SK-N-SH (cell line): ENCODE measurements at regions not wholly inside any gene's neighbourhood (a gene's known extent, or its start where the extent isn't known, plus 50 kb on each side); places are given as distances from the start of the nearest gene placed in this dataset.

ENCODE experiments used
- CTCF ChIA-PET: fragments of 300-600, 350-600 bp; formaldehyde crosslinking; extraction: SDS; loops from one replicate; lab custom pipeline; 2021; lab: Yijun Ruan, JAX
- POLR2A ChIA-PET: fragments of 350-600 bp; sonication (Branson Sonifier 250); formaldehyde crosslinking; extraction: SDS; loops from one replicate; lab custom pipeline; 2020; ENCODE audit warnings: antibody characterized with exemption, inconsistent platforms; lab: Yijun Ruan, JAX
- DNase-seq: peaks from one replicate; pipeline ENCODE4 v3.0.0; 2012
- H2AFZ ChIP-seq: fragments of 200-600 bp; sonication (generic); 2 replicates; pipeline ENCODE4 v1.8.1; 2016; ENCODE audit warnings: antibody characterized with exemption, mild to moderate bottlenecking, low read depth
- H3F3A ChIP-seq: fragments of 200-600 bp; sonication (generic); replicated peaks from 2 replicates; pipeline ENCODE3; 2016; ENCODE audit warnings: antibody characterized with exemption, mild to moderate bottlenecking; ENCODE audit not compliant: insufficient read depth
- H3K27ac ChIP-seq, 2 experiments: fragments of 200-500 bp in 1 of 2; fragments of 200-600 bp in 1 of 2; sonication (Bioruptor generic) in 1 of 2; sonication (generic), shearing (Covaris generic) in 1 of 2; 2 replicates each; pipeline versions ENCODE4 v1.5.1 to v1.6.1; 2014 to 2016; ENCODE audit warnings: low read depth in 2 of 2, inconsistent platforms in 1 of 2, low read length in 1 of 2, mild to moderate bottlenecking in 1 of 2, mixed read lengths in 1 of 2
- H3K27me3 ChIP-seq: fragments of 200-600 bp; sonication (generic), shearing (Covaris generic); 2 replicates; pipeline ENCODE4 v1.6.1; 2016; ENCODE audit warnings: mixed run types; ENCODE audit not compliant: insufficient read depth
- H3K36me3 ChIP-seq, 2 experiments: fragments of 200-500 bp in 1 of 2; fragments of 200-600 bp in 1 of 2; sonication (Bioruptor generic) in 1 of 2; sonication (generic) in 1 of 2; replicated peaks in 1 of 2; 2 replicates each; pipeline versions ENCODE3 to v1.5.1; 2014 to 2016; ENCODE audit warnings: low read length in 1 of 2, mild to moderate bottlenecking in 1 of 2; ENCODE audit not compliant: insufficient read depth in 2 of 2, control insufficient read depth in 1 of 2
- H3K4me1 ChIP-seq, 2 experiments: fragments of 200-500 bp in 1 of 2; fragments of 200-600 bp in 1 of 2; sonication (Bioruptor generic) in 1 of 2; sonication (generic), shearing (Covaris generic) in 1 of 2; 2 replicates each; pipeline versions ENCODE4 v1.5.1 to v1.6.1; 2014 to 2016; ENCODE audit warnings: low read depth in 1 of 2, low read length in 1 of 2, mixed run types in 1 of 2; ENCODE audit not compliant: insufficient read depth in 2 of 2, control insufficient read depth in 1 of 2
- H3K4me2 ChIP-seq: fragments of 200-600 bp; sonication (generic), shearing (Covaris generic); 2 replicates; pipeline ENCODE4 v1.6.1; 2017; ENCODE audit warnings: mixed run types
- H3K4me3 ChIP-seq, 2 experiments: fragments of 200-500 bp in 1 of 2; fragments of 200-600 bp in 1 of 2; sonication (Bioruptor generic) in 1 of 2; sonication (generic), shearing (Covaris generic) in 1 of 2; 2 replicates each; pipeline versions ENCODE4 v1.5.1 to v1.8.1; 2014 to 2016; ENCODE audit warnings: low read depth in 2 of 2, inconsistent platforms in 1 of 2, low read length in 1 of 2, mild to moderate bottlenecking in 1 of 2, mixed read lengths in 1 of 2, moderate library complexity in 1 of 2
- H3K79me2 ChIP-seq: fragments of 200-600 bp; sonication (generic); 2 replicates; pipeline ENCODE4 v1.8.1; 2017; ENCODE audit warnings: mild to moderate bottlenecking; ENCODE audit not compliant: insufficient read depth
- H3K9ac ChIP-seq: fragments of 200-600 bp; sonication (generic); 2 replicates; pipeline ENCODE4 v1.6.1; 2017; ENCODE audit warnings: mixed run types
- H3K9me2 ChIP-seq: fragments of 200-600 bp; sonication (generic); 2 replicates; pipeline ENCODE4 v1.6.1; 2017; ENCODE audit warnings: mixed run types
- H3K9me3 ChIP-seq: fragments of 200-600 bp; sonication (generic); 2 replicates; pipeline ENCODE4 v1.6.1; 2017; ENCODE audit warnings: mixed run types, mild to moderate bottlenecking, moderate library complexity
- H4K20me1 ChIP-seq: fragments of 200-600 bp; sonication (generic); 2 replicates; pipeline ENCODE4 v1.6.1; 2017; ENCODE audit warnings: mild to moderate bottlenecking, mixed run types; ENCODE audit not compliant: insufficient read depth
- CHD2 ChIP-seq: fragments of 150-350 bp; IDR thresholded peaks from 2 replicates; pipeline ENCODE4 v1.6.1; 2018; ENCODE audit warnings: low read length; ENCODE audit not compliant: partially characterized antibody
- CTCF ChIP-seq: fragments of 200-600 bp; sonication (generic); IDR thresholded peaks from 2 replicates; pipeline ENCODE4 v1.6.1; 2017; ENCODE audit warnings: antibody characterized with exemption, mild to moderate bottlenecking, moderate library complexity
- ELF1 ChIP-seq: IDR thresholded peaks from 2 replicates; pipeline ENCODE4 v1.4.0; 2012
- FOXM1 ChIP-seq: IDR thresholded peaks from 2 replicates; pipeline ENCODE4 v1.4.0; 2012; ENCODE audit warnings: low read depth, mild to moderate bottlenecking
- GABPA ChIP-seq: IDR thresholded peaks from 2 replicates; pipeline ENCODE4 v1.4.0; 2012; ENCODE audit warnings: low read depth, mild to moderate bottlenecking
- MEF2A ChIP-seq: IDR thresholded peaks from 2 replicates; pipeline ENCODE4 v1.4.0; 2012; ENCODE audit warnings: low read depth, borderline replicate concordance
- MXI1 ChIP-seq: IDR thresholded peaks from 2 replicates; pipeline ENCODE4 v1.6.1; 2012; ENCODE audit warnings: mild to moderate bottlenecking, low read depth, low read length, improper control_type of control experiment
- NRF1 ChIP-seq: IDR thresholded peaks from 2 replicates; pipeline ENCODE4 v1.6.1; 2012; ENCODE audit warnings: low read depth, mild to moderate bottlenecking, low read length
- PBX3 ChIP-seq: IDR thresholded peaks from 2 replicates; pipeline ENCODE4; 2012
- POLR2AphosphoS5 ChIP-seq: IDR thresholded peaks from 2 replicates; pipeline ENCODE4 v1.6.1; 2012; ENCODE audit warnings: low read depth, low read length
- RCOR1 ChIP-seq: fragments of 150-350 bp; IDR thresholded peaks from 2 replicates; pipeline ENCODE4 v1.6.1; 2017; ENCODE audit warnings: antibody characterized with exemption, low read length
- RFX5 ChIP-seq: IDR thresholded peaks from 2 replicates; pipeline ENCODE4 v1.6.1; 2012; ENCODE audit warnings: mild to moderate bottlenecking, improper control_type of control experiment, low read length
- RXRA ChIP-seq: IDR thresholded peaks from 2 replicates; pipeline ENCODE4 v1.4.0; 2012; ENCODE audit warnings: low read depth, mild to moderate bottlenecking, borderline replicate concordance
- SIN3A ChIP-seq: IDR thresholded peaks from 2 replicates; pipeline ENCODE4 v1.6.1; 2012; ENCODE audit warnings: low read depth, mild to moderate bottlenecking, low read length, moderate library complexity, borderline replicate concordance
- SMC3 ChIP-seq: IDR thresholded peaks from 2 replicates; pipeline ENCODE4 v1.6.1; 2012; ENCODE audit warnings: low read depth, low read length, improper control_type of control experiment
- TAF1 ChIP-seq: IDR thresholded peaks from 2 replicates; pipeline ENCODE4 v1.6.1; 2012; ENCODE audit warnings: low read depth, mild to moderate bottlenecking, low read length, moderate library complexity, borderline replicate concordance
- TCF12 ChIP-seq: IDR thresholded peaks from 2 replicates; pipeline ENCODE4 v1.4.0; 2012
- USF2 ChIP-seq: fragments of 150-350 bp; IDR thresholded peaks from 2 replicates; pipeline ENCODE4 v1.6.1; 2017; ENCODE audit warnings: antibody characterized with exemption, low read length, low read depth, borderline replicate concordance
- YY1 ChIP-seq: IDR thresholded peaks from 2 replicates; pipeline ENCODE4 v1.4.0; 2012; ENCODE audit warnings: low read depth, mild to moderate bottlenecking
- WGBS: methylation state at CpG from one replicate; pipeline ENCODE4 v1.1.6; 2017; ENCODE audit warnings: low lambda C conversion rate; 5-methylcytosine and 5-hydroxymethylcytosine counted together
- TF ChIP-seq, protein P1 (sequence below): fragments of 150-350 bp; IDR thresholded peaks from 2 replicates; pipeline ENCODE4 v1.6.1; 2016; ENCODE audit warnings: mild to moderate bottlenecking, low read depth, low read length
- TF ChIP-seq, protein P2 (sequence below): IDR thresholded peaks from 2 replicates; pipeline ENCODE4 v1.4.0; 2012; ENCODE audit warnings: low read depth, borderline replicate concordance

DNA sequence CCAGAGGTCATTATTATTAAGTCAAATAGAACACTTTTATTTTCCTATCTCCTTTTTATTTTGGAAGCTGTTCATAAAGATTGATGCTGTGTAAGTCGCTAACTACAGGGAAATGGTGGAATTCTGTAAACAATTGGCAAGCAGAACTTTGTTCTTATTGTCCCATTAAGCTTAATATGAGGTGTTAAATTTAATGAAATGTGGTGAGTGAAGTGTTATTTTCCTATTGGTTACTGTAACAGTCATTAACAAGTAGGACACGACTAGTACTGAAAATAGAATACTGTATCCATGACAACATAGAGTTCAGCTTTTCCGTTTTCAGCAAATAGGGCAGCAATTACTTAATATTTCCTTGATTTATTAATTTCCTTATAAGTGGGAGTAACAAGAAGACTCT lies 279.1 kb upstream of the ZEB2 start:
- H3K36me3 ChIP-seq = no peaks in the 10 kb centered on the region
- H3K27me3 ChIP-seq = no peaks in the 10 kb centered on the region
- no peaks in the 10 kb centered on the region for H3K9me3 ChIP-seq
- peaks cover 6% of the 10 kb centered on the region for H3F3A ChIP-seq
- no peak overlapping the region for H3K4me2 ChIP-seq
- no peaks in the 10 kb centered on the region for H4K20me1 ChIP-seq
- no peaks in the 10 kb centered on the region for H3K9me2 ChIP-seq
- H3K79me2 ChIP-seq = no peaks in the 10 kb centered on the region
- DNase-seq = no peak
- 84% methylated on average over 3 of the region's 3 CpGs for WGBS
- no peak overlapping the region for H3K4me3 ChIP-seq
- no peak overlapping the region for H3K9ac ChIP-seq
- no peak overlapping the region for H3K27ac ChIP-seq
- peaks cover 0 to 16% of the 10 kb centered on the region in 2 experiments; a peak in 2 of 4 replicates for H3K4me1 ChIP-seq
- POLR2A ChIA-PET = no interaction called here
- TF ChIP-seq CTCF (no peak), CHD2 (no peak), TCF12 (no peak)
- TF ChIP-seq, protein P1, sequence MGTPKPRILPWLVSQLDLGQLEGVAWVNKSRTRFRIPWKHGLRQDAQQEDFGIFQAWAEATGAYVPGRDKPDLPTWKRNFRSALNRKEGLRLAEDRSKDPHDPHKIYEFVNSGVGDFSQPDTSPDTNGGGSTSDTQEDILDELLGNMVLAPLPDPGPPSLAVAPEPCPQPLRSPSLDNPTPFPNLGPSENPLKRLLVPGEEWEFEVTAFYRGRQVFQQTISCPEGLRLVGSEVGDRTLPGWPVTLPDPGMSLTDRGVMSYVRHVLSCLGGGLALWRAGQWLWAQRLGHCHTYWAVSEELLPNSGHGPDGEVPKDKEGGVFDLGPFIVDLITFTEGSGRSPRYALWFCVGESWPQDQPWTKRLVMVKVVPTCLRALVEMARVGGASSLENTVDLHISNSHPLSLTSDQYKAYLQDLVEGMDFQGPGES = no peak
- H2AFZ ChIP-seq = no peak overlapping the region
- CTCF ChIA-PET = no interaction called here

- H3K27me3 ChIP-seq = no peaks in the 10 kb centered on the region
- H3K9me3 ChIP-seq = no peaks in the 10 kb centered on the region
- H3K9ac ChIP-seq = no peak overlapping the region
- H3K4me2 ChIP-seq = no peak overlapping the region
- peaks cover 0 to 16% of the 10 kb centered on the region in 2 experiments; a peak in 2 of 4 replicates for H3K4me1 ChIP-seq
- WGBS = 97% methylated on average over 2 of the region's 2 CpGs
- H3F3A ChIP-seq = peaks cover 6% of the 10 kb centered on the region
- no peaks in the 10 kb centered on the region for H3K79me2 ChIP-seq
- H2AFZ ChIP-seq = no peak overlapping the region
- POLR2A ChIA-PET = no interaction called here
- H3K27ac ChIP-seq = no peak overlapping the region
- CTCF ChIA-PET = interaction anchor here (1.1 kb wide), 1 partner anchor 10 kb away, joined by 3 read pairs; no protein-coding TSS in a partner anchor
- H4K20me1 ChIP-seq = no peaks in the 10 kb centered on the region
- H3K9me2 ChIP-seq = no peaks in the 10 kb centered on the region
- DNase-seq = no peak
- no peaks in the 10 kb centered on the region for H3K36me3 ChIP-seq
- H3K4me3 ChIP-seq = no peak overlapping the region
- TF ChIP-seq PBX3 = no peak
- TF ChIP-seq RFX5 = no peak
- no peak for TF ChIP-seq TAF1
- TF ChIP-seq MXI1 = no peak
- no peak for TF ChIP-seq ELF1
- TF ChIP-seq YY1 = no peak
- TF ChIP-seq RXRA = no peak
- no peak for TF ChIP-seq FOXM1
- TF ChIP-seq USF2 = no peak
- no peak for TF ChIP-seq SIN3A
- no peak for TF ChIP-seq CHD2
- no peak for TF ChIP-seq NRF1
- TF ChIP-seq, protein P1 = no peak
- TF ChIP-seq, protein P2, sequence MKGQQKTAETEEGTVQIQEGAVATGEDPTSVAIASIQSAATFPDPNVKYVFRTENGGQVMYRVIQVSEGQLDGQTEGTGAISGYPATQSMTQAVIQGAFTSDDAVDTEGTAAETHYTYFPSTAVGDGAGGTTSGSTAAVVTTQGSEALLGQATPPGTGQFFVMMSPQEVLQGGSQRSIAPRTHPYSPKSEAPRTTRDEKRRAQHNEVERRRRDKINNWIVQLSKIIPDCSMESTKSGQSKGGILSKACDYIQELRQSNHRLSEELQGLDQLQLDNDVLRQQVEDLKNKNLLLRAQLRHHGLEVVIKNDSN = no peak
- TF ChIP-seq MEF2A = no peak
- no peak for TF ChIP-seq GABPA
- TF ChIP-seq POLR2AphosphoS5 = no peak
- no peak for TF ChIP-seq RCOR1
- no peak for TF ChIP-seq SMC3
These were observed 278.1 kb upstream of the ZEB2 start for GRCh38 chr2:144798034-144798433.
